HG03571 (cell line): ENCODE measurements at regions not wholly inside any gene's neighbourhood (a gene's known extent, or its start where the extent isn't known, plus 50 kb on each side); places are given as distances from the start of the nearest gene placed in this dataset.
"Not testable (repeated sequence)": the region's sequence is repeated elsewhere in the genome, so short reads cannot be mapped to it uniquely, and the experiment has no call there.

ENCODE experiments used
- ATAC-seq: cut with Tn5 transposase; IDR thresholded peaks from one replicate; pipeline ENCODE4 v1.9.1; 2021; ENCODE audit not compliant: unreplicated experiment

DNA sequence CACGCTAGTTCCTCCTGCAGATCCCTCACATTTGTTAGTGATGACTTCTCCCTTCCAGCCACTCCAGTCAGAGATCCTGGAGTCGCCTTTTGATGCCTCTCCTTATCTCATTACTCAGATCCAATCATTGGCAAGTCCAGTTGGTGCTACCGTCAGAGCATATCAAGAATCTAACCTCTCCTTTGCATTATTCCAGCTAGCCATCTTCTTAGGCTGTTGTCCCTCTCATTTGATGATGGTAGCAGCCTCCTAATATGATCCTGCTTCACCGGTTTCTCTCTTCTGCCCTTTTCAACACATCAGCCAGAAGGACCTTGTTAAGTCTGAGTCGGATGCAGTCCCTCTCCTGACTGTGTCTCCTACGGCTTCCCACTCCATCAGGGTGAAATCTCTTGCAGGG lies 305.6 kb downstream of the THBS2 start:
- no peak for ATAC-seq

DNA sequence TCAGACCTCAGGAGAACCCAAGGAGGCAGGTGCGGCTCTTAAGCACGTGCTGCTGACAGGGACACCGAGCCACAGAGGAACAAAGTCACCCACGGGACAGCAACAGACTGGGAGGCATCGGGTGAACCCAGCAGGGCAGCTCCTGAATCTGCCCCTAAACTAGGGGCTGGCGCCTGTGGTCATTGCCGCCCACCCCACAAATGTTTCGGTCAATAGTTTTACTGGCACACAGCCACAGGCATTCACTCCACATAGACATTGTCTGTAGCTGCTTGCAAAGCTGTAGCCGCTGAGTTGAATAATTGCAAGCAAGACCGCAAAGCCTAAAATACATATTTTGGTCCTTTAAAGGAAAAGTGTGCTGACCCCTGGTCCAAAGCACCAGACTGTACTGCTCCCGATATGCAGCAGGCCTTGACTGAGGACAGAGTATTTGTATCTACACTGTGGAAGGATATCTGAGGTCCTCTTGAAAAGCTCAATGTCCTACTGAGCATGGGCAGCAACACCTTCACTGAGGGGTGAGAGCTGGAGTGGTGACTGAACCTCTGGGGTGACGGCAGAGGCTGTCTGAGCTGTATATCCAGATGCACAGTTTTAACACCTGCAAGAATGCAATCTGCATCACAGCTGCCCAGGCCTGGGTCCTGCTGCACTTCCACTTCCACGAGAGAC lies 310.3 kb downstream of the THBS2 start:
- ATAC-seq = no peak

DNA sequence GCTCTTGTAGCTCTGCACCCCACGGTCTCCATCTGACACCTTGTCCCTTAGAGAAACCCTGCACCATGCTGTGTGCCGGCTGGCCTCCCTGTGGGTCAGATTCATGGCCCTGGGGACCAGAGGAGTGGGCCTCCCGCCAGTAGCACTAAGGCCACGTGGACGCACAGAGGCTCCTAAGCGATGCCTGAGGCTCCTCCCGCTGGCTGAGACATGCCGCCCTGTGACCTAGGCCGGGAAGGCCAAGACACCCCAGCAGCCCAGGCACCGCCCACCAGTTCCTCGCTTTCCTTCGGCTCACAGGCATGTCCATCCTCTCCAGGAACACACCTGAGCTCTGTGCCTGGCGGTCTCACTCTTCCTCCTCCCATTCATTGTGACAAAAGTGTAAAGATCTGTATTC lies 311.0 kb downstream of the THBS2 start:
- no peak for ATAC-seq

DNA sequence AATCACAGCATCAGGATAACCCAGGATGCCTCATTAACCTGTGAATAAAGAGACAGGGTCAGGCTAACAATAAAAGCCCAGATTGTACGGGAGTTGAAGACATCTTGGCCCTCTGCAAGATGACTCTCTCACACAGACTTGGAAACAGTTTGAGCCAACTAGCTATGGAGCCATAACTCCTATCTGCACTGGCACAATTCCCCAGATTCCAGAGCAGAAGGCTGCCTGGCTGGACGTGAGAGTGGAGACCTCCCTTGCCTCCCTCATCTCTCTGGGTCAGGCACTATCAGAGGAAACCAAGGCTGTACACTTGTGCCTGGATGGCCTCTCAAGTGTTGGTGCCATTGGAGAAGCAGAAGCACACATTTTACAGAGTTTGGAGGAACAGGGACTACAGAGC lies 312.6 kb downstream of the THBS2 start:
- no peak for ATAC-seq

DNA sequence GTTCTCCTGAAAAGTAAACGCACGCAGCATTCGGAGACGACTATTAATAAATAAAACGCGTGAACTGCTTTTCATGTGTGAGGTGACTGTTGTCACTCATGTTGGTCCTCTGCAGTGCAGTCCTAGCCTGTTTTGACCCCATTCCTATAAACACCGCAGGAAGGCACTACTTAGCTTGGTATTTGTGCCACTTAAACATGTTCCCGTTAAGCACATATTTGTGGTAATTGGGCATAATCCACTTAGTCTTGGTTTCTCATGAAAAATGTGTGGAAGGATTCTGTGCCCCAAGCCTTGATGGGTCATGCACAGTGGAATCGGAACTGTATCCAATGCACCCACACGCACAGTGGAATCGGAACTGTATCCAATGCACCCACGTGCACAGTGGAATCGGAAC lies 313.9 kb downstream of the THBS2 start:
- ATAC-seq = no peak

DNA sequence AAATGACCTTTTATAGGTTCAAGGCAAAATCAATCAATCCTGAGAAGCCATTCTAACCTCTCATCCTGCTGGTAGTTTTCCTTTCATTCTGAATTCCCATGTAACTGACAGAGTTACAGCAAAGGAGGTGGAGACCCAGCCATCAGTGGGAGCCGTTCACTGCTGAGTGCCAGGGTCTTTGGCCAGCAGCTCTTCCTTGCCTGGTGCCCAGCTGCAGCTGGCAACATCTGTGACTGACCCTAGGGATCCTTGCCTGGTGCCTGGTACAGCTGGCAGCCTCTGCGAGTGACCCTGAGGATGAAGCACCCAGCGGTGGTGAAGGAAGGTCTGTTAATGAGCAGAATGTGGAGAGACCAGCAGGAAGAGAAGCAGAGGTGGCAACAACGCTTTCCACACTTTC lies 314.6 kb downstream of the THBS2 start:
- no peak for ATAC-seq

DNA sequence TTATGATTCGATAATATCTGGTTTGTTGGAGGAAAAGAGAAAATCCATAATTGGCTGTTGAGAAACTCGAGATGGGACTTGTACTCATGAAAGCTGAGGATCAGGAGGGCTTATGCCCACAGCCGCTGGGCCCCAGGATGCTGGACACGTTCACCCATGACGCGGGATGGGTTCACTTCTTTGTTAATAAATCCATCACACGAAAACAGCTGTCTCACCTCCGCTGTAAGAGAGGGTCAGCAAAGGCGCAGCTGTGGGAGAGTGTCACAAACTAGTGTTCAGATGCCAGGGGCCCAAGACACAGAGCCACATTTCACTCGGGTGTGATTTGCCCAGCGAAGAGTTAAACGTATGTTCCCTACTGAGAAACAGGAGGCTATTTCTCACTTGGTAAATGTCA lies 315.1 kb downstream of the THBS2 start:
- ATAC-seq = no peak

DNA sequence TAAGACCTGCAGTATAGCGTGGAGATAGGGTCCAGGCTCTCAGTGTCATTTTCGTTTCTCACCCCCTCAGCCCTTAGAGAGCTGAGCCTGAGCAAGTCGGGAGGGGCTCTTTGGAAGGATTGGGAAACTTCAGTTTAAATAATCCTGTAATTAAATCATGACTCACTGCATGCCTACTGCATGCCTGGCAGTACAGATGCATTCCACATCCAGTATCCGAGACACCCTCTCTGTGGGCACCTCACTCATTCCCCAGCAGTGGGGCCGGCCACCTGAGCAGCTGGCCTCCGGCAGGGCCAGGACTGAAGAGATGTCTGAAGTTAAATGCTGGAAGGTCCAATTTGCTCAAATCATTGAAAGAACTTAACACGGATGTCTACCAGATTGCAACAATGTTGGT lies 316.6 kb downstream of the THBS2 start:
- ATAC-seq = no peak

DNA sequence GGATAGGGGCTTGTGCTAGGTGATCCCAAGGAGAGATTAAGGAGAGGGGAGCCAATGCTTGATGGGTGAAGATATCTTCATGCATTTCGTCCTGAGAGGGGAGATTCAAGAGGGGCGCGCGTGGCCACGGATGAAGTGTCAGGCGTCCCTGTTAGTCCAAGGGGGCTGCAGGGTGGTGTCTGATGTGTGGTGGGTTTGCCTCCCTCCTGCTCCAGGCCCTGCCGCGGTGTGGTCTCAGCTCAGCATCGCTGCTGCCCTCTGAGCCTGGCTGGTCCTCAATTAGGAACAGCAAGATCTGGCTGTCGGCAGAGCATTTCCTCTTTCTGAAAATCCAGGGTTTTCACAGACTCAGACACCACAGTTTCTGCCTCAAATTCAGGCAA lies 318.0 kb downstream of the THBS2 start:
- ATAC-seq = no peak

DNA sequence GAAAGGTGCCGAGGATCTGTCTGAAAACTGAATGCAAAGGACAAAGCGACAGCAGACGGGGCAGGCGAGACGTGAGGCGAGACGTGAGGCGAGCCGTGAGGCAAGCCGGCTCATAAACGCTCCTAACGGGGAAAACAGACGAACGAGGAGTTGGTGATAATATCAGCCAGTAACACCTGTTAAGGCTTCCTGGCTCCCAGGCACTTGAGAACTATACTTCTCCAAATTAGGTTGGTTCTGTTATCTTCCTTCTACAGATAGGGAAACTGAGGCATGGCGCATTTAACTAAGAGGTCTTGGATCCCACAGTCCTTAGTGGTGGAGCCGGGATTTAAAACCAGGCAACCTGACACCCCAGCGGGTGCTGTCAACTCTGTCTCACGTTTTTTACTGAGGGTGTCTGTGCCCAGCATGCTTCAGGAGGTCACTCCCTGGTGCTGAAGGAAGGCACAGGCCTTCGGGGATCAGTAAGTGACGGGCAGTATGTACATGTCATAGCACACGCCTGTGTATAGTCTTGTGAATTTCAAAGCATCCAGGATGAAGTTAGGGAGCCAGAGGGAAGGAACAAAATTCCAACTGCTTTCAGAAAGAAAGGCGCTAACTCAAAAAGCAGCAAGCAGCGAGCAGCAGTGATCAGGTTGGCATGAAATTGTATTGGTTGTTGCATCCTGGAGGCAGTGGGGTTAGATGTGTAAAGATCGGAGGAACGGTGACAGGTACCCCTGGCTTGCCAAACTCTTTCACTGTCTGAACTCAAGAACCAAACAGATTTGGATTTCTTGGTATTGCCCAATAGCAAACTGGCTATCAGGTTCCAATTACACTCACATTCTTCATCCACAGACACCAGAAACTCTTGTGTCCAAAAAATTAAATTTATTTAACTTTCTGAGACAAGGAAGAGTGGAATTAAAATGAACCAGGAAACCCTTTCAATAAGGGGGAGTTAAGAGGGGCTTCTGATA lies 318.7 kb downstream of the THBS2 start:
- ATAC-seq = no peak

DNA sequence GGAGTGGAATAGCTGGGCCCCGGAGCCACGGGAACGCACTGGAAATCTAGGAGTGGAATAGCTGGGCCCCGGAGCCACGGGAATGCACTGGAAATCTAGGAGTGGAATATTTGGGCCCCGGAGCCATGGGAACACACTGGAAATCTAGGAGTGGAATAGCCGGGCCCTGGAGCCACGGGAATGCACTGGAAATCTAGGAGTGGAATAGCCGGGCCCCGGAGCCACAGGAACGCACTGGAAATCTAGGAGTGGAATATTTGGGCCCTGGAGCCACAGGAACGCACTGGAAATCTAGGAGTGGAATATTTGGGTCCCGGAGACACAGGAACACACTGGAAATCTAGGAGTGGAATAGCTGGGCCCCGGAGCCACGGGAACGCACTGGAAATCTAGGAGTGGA lies 321.5 kb downstream of the THBS2 start:
- not testable (repeated sequence) for ATAC-seq

DNA sequence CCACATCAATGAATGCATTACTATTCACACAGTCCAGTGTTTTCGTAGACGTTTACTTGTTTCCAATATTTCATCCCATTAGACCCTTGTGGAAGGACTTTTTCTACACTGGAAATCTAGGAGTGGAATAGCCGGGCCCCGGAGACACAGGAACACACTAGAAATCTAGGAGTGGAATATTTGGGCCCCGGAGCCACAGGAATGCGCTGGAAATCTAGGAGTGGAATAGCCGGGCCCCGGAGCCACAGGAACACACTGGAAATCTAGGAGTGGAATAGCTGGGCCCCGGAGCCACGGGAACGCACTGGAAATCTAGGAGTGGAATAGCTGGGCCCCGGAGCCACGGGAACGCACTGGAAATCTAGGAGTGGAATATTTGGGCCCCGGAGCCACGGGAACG lies 322.6 kb downstream of the THBS2 start:
- not testable (repeated sequence) for ATAC-seq

DNA sequence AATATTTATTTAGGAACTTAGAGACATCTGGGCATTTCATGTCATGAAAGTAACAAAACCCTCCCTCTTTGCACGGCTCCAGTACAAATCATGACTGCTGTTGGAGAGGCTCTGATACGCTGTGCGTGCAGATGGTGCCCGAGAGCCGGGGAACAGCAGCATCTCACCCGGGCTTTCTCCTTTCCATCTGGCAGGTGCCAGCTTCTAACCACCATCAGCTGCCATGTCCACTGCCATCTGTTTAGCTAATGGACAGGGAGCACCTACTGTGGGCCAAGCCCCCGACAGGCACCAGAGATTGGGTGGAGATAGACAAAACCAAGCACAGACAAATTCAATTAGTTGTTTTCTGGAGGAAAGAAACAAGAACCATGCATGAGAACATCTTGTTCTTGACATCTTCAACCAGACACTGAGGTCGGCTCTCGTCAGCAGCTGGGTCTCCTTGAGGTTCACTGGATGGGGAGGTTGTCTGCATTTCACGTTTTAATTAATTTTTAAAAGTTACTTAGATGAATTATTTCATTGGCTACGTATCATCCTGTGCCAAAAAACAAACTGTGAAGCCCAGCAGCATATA lies 323.7 kb downstream of the THBS2 start:
- ATAC-seq = no peak

DNA sequence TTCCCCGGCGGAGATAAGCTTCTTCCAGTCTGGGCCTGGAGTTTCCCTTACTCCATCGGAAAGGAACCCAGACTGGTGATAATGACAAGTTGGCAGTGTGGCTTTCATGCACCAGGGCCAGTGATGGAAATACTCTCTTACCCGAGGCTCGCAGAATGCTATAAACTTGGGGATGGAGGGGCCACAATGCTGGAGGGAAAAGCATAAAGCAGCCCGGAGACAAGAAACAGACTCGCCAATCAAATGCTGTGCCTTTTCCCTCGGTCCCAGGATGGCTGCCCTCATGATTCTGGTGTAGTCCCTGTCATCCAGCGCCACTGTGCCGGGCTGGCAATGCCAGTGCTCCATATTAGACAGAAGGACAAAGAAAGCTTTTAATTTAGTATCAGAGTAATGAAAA lies 325.6 kb downstream of the THBS2 start:
- ATAC-seq = no peak

DNA sequence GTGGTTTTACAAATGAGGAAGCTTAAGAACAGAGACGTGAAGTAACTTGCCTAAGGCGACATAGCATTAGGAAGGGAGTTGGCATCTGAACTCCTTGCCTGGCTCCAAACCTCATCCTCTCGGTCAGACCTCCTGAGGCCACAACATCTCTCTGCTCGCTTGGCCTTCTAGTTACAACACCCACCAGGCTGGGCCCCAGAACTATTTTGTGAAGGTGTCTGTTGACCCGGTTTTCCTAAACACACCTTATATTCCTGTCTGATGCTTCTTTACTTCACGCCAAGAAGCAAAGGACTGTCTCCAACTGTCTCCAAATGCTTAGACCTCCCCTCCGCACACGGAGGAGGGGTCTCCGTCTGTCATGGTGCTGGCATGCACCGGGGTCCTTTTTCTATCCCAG lies 326.6 kb downstream of the THBS2 start:
- no peak for ATAC-seq

DNA sequence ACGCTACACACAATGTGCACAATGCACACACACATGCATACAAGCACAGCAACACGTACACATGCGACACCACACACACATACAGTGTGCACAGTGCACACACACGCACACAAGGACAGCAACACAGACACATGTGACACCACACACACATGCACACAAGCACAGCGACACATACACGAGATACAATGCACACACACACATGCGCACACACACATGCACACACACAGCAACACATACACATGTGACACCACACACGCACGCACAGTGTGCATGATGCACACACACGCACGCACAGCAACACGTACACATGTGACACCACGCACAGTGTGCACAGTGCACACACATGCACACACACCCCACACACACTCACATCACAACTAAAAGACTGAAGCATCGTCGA lies 327.3 kb downstream of the THBS2 start:
- no peak for ATAC-seq

DNA sequence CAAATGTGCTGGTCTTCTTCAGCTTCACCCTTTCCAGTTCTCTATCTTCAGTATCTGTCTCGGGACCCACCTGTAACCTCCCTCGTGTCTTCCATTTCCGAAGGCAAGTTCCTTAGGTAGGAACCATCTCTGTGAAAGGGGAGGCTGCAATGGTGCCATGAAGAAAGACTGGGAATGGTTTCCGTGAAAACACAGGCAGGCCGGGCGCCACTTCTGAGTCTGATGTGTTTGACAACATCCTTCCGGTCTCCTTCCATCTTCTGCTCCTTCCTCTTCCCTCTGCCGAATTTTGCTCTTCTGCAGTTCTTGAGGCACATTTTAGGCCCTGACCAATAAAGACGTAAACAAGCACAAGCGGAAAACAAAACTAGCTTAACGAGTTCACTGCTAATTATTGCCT lies 328.0 kb downstream of the THBS2 start:
- ATAC-seq = no peak

DNA sequence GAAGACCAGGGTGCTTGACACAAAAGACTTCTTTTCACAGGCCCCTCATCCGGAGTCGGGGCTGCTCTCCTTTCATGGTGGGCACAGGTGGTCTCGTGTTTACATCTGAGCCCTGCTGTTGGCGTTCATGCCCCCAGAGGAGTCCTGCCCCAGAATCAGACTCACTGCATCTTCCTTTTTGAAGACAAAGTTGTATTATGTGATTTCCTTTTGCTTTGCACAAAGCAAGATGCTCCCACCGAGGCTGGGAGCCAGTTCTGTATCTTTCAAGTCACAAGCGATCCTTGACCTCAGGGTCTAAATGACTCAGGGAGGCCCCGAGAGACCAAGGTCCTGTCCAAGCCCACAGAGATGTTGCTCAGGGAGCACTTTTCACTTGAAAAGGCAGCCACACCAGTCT lies 330.5 kb downstream of the THBS2 start:
- ATAC-seq = no peak

DNA sequence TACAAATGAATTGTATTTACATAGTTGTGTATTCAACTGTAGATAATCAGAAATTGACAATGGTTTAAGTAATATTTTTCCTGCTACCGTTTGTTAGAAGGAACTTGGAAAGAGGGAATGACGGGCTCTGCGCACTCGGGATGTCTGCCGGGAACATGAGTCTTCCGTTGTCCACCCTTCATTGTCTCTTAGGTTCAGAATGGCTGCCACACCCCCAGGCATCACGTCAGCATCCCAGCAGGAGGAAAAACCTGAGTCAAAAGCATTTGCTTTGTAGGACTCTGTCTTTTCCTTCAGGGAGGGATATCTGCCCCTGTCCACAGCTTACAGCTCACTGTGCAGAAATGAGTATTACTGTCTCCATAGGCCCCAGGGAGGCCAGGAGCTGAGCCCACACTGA lies 331.2 kb downstream of the THBS2 start:
- no peak for ATAC-seq

DNA sequence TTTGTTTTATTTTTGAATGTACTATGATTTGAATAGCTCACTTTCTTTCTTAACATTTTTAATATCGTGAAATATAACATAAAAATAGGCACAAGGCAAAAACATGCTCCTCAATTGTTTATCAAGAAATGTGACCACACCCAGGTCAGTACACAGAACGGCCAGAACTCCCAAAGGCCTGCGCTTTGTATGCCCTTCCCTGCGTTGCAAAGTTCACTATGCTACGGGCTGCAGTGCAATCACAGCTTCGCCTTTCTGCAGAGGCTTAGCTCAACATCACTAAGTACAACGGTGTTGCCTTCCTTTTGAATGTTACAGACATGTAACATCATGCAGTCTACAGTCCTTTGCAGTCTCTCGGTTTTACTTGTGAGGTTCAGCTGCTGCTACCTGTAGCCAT lies 333.4 kb downstream of the THBS2 start:
- ATAC-seq = no peak

DNA sequence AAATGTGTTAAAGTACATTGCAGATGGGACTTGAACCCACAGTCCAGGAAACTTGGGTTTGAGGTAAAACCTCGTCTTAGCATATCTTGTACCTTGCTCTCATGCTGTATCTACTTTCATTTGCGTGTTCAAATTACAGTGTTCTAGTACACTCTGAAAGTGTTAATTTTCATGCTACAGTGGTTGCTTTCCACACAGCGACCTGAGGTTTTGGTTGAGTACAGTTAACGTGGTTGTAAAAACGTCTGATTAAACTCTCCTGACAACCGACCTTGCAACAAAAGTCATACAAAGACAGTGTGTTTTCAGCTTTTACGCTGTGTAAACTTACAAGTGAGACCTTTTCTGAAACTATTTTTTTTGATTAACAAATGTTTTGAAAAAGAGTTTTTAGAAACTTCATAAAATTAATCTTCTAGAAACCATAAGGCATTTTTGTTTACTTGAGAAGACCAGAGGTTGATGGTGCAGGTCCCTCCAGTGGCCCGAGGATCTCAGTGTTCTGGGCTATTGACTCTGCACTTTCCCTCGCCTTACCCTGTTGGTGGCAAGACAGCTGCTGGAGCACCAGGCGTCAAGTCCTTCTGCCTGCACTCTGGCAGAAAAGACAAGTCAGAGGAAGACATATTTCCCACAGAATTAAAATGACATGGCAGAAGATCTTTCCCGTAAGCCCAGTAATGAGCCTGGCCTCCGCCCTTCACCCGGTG lies 334.0 kb downstream of the THBS2 start:
- ATAC-seq = no peak
